HL-60 (cell line): ENCODE measurements at regions not wholly inside any gene's neighbourhood (a gene's known extent, or its start where the extent isn't known, plus 50 kb on each side); places are given as distances from the start of the nearest gene placed in this dataset.

Experiments
- DNase-seq, 2 experiments: peaks; one replicate each; pipeline ENCODE4 v3.0.0-alpha.2; 2010 to 2020; ENCODE audit warnings: low read depth in 1 of 2, low spot score in 1 of 2
- H3K27ac ChIP-seq: fragments of 250-450 bp; sonication (Bioruptor Pico); replicated peaks from 2 replicates; pipeline ENCODE4 v1.5.1; 2020; ENCODE audit warnings: mild to moderate bottlenecking, moderate library complexity
- H3K27me3 ChIP-seq: fragments of 250-450 bp; sonication (Bioruptor Pico); 2 replicates; pipeline ENCODE4 v1.5.1; 2021; ENCODE audit warnings: mild to moderate bottlenecking, moderate library complexity; ENCODE audit not compliant: insufficient read depth, poor library complexity, severe bottlenecking
- H3K4me3 ChIP-seq: replicated peaks from 2 replicates; pipeline ENCODE4 v1.5.1; 2011; ENCODE audit warnings: mild to moderate bottlenecking, control low read depth, low read length; ENCODE audit not compliant: insufficient read depth
- CTCF ChIP-seq: IDR thresholded peaks from one replicate; pipeline ENCODE4 v1.5.1; 2011; ENCODE audit warnings: low read length, control low read depth, inconsistent platforms; ENCODE audit not compliant: insufficient read depth
- GABPA ChIP-seq: IDR thresholded peaks from 2 replicates; pipeline ENCODE4 v1.6.1; 2012; ENCODE audit warnings: low read depth
- POLR2AphosphoS5 ChIP-seq: IDR thresholded peaks from 2 replicates; pipeline ENCODE4 v1.6.1; 2012; ENCODE audit warnings: low read depth
- REST ChIP-seq: IDR thresholded peaks from 2 replicates; pipeline ENCODE4 v1.6.1; 2012; ENCODE audit warnings: low read depth; ENCODE audit not compliant: insufficient replicate concordance
- SPI1 ChIP-seq: IDR thresholded peaks from 2 replicates; pipeline ENCODE4 v1.6.1; 2012; ENCODE audit warnings: low read depth, mild to moderate bottlenecking, borderline replicate concordance

- DNase-seq: no peak
- H3K4me3 ChIP-seq: no peak overlapping the region
- H3K27ac ChIP-seq: no peak overlapping the region
- H3K27me3 ChIP-seq: no peaks in the 10 kb centered on the region
- TF ChIP-seq POLR2AphosphoS5 (no peak), GABPA (no peak), SPI1 (no peak)
These were observed 167.4 kb upstream of the SVIL start for GRCh38 chr10:29802171-29802570.

- H3K27ac ChIP-seq: no peak overlapping the region
- no peak for TF ChIP-seq CTCF
- no peak for DNase-seq
These were observed 164.3 kb upstream of the SVIL start for GRCh38 chr10:29798921-29799690.

GRCh38 chr10:29797616-29798015, 162.8 kb upstream of the SVIL start:
- TF ChIP-seq POLR2AphosphoS5 (no peak), GABPA (no peak), CTCF (no peak), REST (no peak), SPI1 (no peak)
- Histone ChIP-seq H3K27me3 (no peaks in the 10 kb centered on the region), H3K4me3 (no peak overlapping the region), H3K27ac (no peak overlapping the region)
- no peak for DNase-seq

More at GRCh38 chr10:29798921-29799690, 164.3 kb upstream of the SVIL start:
- Histone ChIP-seq H3K27me3 (no peaks in the 10 kb centered on the region), H3K4me3 (no peak overlapping the region)

GRCh38 chr10:29795850-29796249, 161.1 kb upstream of the SVIL start:
- TF ChIP-seq POLR2AphosphoS5 (no peak), CTCF (no peak), REST (no peak), GABPA (no peak), SPI1 (no peak)
- no peak overlapping the region for H3K27ac ChIP-seq
- H3K4me3 ChIP-seq: no peak overlapping the region
- H3K27me3 ChIP-seq: no peaks in the 10 kb centered on the region
- no peak for DNase-seq
